Fibroblast of villous mesenchyme (primary cell): ENCODE measurements at regions not wholly inside any gene's neighbourhood (a gene's known extent, or its start where the extent isn't known, plus 50 kb on each side); places are given as distances from the start of the nearest gene placed in this dataset.
"Not testable (repeated sequence)": the region's sequence is repeated elsewhere in the genome, so short reads cannot be mapped to it uniquely, and the experiment has no call there.

Experiments used
- DNase-seq: peaks from one replicate; pipeline ENCODE4 v3.0.0-alpha.2; 2010; ENCODE audit warnings: low read depth
- H3K4me3 ChIP-seq: 2 replicates; pipeline ENCODE4 v1.5.1; 2011; ENCODE audit warnings: low read depth, mild to moderate bottlenecking, low read length
- TF ChIP-seq, protein P1 (sequence below): IDR thresholded peaks from 2 replicates; pipeline ENCODE4 v1.5.1; 2012; ENCODE audit warnings: low read depth, mild to moderate bottlenecking, low read length; ENCODE audit not compliant: insufficient read depth

GRCh38 chr9:38172586-38172985 lies 103.6 kb upstream of the SHB start:
- no peak for DNase-seq
- no peak overlapping the region for H3K4me3 ChIP-seq
- TF ChIP-seq, protein P1, sequence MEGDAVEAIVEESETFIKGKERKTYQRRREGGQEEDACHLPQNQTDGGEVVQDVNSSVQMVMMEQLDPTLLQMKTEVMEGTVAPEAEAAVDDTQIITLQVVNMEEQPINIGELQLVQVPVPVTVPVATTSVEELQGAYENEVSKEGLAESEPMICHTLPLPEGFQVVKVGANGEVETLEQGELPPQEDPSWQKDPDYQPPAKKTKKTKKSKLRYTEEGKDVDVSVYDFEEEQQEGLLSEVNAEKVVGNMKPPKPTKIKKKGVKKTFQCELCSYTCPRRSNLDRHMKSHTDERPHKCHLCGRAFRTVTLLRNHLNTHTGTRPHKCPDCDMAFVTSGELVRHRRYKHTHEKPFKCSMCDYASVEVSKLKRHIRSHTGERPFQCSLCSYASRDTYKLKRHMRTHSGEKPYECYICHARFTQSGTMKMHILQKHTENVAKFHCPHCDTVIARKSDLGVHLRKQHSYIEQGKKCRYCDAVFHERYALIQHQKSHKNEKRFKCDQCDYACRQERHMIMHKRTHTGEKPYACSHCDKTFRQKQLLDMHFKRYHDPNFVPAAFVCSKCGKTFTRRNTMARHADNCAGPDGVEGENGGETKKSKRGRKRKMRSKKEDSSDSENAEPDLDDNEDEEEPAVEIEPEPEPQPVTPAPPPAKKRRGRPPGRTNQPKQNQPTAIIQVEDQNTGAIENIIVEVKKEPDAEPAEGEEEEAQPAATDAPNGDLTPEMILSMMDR, result no peak

- H3K4me3 ChIP-seq, result no peak overlapping the region
- no peak for DNase-seq
- TF ChIP-seq, protein P1, result no peak
Observed at GRCh38 chr9:38171926-38172325, 102.9 kb upstream of the SHB start.

DNA sequence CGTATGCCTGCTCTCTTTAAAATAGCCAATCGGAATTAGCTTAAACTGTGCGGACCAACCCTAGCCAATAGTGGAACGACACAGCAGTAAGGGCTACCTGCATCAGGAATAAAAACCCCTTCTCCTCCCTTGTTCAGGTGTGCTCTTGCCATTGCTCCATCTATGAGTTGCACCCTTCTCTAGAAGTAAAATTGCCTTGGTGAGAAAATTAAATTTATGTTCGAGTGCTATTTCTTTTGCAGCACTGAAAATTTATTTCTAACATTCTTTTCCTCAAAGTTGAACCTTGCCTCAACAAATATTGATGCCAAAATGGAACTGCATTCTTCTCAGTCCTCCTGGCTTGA lies 102.5 kb upstream of the SHB start:
- DNase-seq, result no peak
- TF ChIP-seq, protein P1, result no peak
- no peak overlapping the region for H3K4me3 ChIP-seq

GRCh38 chr9:38170763-38171537 lies 101.9 kb upstream of the SHB start:
- peak; percentile 12 for DNase-seq
- H3K4me3 ChIP-seq, result not testable (repeated sequence)

GRCh38 chr9:38170155-38170554 lies 101.1 kb upstream of the SHB start:
- not testable (repeated sequence) for DNase-seq, H3K4me3 ChIP-seq

- DNase-seq, result no peak
- H3K4me3 ChIP-seq, result no peak overlapping the region
- TF ChIP-seq, protein P1, result no peak
Observed at GRCh38 chr9:38166501-38166900, 97.5 kb upstream of the SHB start.

GRCh38 chr9:38164659-38165221 lies 95.7 kb upstream of the SHB start:
- DNase-seq, result no peak
- TF ChIP-seq, protein P1, result no peak
- H3K4me3 ChIP-seq, result no peak overlapping the region

- TF ChIP-seq, protein P1, result no peak
- H3K4me3 ChIP-seq, result no peak overlapping the region
- no peak for DNase-seq
Observed at GRCh38 chr9:38163518-38163917, 94.5 kb upstream of the SHB start.
